Right ventricle myocardium inferior (tissue), 1 donor: ENCODE measurements at regions not wholly inside any gene's neighbourhood (a gene's known extent, or its start where the extent isn't known, plus 50 kb on each side); places are given as distances from the start of the nearest gene placed in this dataset.
"Not testable (repeated sequence)": the region's sequence is repeated elsewhere in the genome, so short reads cannot be mapped to it uniquely, and the experiment has no call there.

Experiments used
- ATAC-seq: fragments of 200-7000 bp; cut with Tn5 transposase; one replicate; pipeline ENCODE4 v1.9.1; 2020; ENCODE audit warnings: mild to moderate bottlenecking, moderate library complexity
- DNase-seq: peaks from one replicate; pipeline ENCODE4 v3.0.0; 2021; ENCODE audit errors: missing footprints
- intact Hi-C: fragments of 100-400 bp; cut with DNase I; formaldehyde crosslinking; loops from one replicate; pipeline ENCODE4 v1.11.0; 2022
- donor health status: DM: no; HTN: yes; CAD: no; lungs with severe emphysema.

GRCh38 chrX:46376246-46376885 lies 168.9 kb downstream of the ZNF674 start:
- DNase-seq, result no peak
- intact Hi-C loops, result loop anchor here (5.0 kb wide), 1 partner anchor 574 kb away; no protein-coding TSS in a partner anchor
- no peak for ATAC-seq

GRCh38 chrX:46375831-46376230 lies 169.4 kb downstream of the ZNF674 start:
- intact Hi-C loops, result loop anchor here (5.0 kb wide), 1 partner anchor 574 kb away; no protein-coding TSS in a partner anchor
- ATAC-seq (no peak), DNase-seq (no peak)

- intact Hi-C loops, result no loop called here
- ATAC-seq (no peak), DNase-seq (no peak)
These were observed 170.8 kb downstream of the ZNF674 start for GRCh38 chrX:46374371-46374770.

DNA sequence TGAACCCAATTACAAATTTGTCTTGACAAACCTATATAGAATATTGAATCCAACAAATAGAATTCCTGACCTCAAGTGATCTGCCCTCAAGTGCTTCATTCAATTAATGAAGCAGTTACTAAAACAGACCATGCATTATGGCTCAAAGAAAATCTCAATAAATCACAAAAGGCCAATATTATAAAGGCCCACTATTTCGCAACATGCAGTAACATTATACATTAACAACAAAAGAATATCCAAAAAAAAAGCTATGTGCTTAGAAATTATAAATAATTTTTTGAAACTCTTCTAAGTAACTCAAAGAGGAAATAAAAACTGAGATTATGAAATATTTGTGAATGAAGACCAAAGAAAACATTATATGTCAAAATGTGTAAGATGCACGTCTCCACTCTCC lies 177.7 kb downstream of the ZNF674 start:
- ATAC-seq, result no peak
- intact Hi-C loops, result no loop called here

GRCh38 chrX:46366381-46367207 lies 178.6 kb downstream of the ZNF674 start:
- ATAC-seq (no peak), DNase-seq (no peak)
- intact Hi-C loops, result no loop called here

More for the DNA sequence above, 177.7 kb downstream of the ZNF674 start:
- no peak for DNase-seq

DNA sequence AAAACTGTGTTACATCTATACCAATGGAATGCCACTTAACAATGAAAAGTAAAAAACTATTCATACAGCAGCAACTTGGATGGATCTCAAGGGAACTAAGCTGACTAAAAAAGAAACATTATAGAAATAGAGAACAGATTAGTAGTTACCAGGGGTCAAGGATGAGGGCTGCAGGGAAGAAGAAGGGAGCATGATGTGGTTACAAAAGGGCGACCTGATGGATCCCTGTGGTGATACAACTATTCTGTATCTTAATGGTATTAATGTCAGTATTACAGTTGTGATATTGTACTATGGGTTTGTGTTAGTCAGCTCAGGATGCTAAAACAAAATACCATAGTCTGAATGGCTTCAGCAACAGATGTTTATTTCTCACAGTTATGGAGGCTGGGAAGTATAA lies 190.7 kb downstream of the ZNF674 start:
- intact Hi-C loops, result no loop called here
- ATAC-seq, result no peak

GRCh38 chrX:46341767-46342322 lies 203.4 kb downstream of the ZNF674 start:
- ATAC-seq (no peak), DNase-seq (no peak)
- intact Hi-C loops, result no loop called here

More for the DNA sequence above, 190.7 kb downstream of the ZNF674 start:
- no peak for DNase-seq

- intact Hi-C loops, result no loop called here
- no peak for ATAC-seq
These were observed 204.5 kb downstream of the ZNF674 start for GRCh38 chrX:46340696-46341095.

GRCh38 chrX:46333550-46333949 lies 211.7 kb downstream of the ZNF674 start:
- intact Hi-C loops, result no loop called here
- DNase-seq, result no peak
- ATAC-seq, result no peak

More at GRCh38 chrX:46340696-46341095, 204.5 kb downstream of the ZNF674 start:
- no peak for DNase-seq

GRCh38 chrX:46330981-46331380 lies 214.2 kb downstream of the ZNF674 start:
- ATAC-seq (no peak), DNase-seq (no peak)
- intact Hi-C loops, result no loop called here

DNA sequence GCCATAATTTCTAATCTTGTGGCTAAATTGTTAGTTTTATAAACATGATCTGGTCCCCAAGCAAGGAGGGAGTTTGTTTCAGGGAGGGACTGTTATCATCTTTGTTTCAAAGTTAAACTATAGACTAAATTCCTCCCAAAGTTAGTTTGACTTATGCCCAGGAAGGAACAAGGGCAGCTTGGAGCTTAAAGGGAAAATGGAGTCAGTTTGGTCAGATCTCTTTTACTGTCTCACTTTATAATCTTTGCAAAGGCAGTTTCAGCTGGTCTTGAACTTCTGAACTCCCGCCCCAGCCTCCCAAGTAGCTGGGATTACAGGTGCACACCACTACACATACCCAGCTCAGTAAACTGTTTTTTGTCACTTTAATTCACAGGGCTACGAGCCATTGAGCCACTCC lies 214.7 kb downstream of the ZNF674 start:
- intact Hi-C loops, result no loop called here
- DNase-seq (no peak), ATAC-seq (no peak)

DNA sequence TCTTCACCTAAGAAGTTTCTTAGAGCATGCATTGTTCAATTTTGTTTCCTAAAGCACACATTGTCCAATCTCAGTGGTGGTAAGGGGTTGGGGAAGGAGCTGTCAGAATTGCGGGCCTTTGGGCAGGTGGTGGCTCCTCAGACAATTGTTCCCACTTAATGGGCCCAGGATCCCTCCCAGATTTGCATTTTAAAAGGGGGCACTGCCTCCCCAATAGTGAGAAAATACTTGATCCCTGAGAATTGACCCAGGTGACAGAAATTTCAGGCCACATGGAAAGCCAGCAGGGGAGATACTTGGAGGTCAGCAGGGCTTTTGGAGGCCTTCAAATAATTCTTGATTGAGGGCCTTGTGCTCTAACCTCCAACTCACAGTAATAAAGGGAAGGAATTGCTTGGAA lies 217.1 kb downstream of the ZNF674 start:
- DNase-seq, result no peak
- intact Hi-C loops, result no loop called here
- no peak for ATAC-seq

DNA sequence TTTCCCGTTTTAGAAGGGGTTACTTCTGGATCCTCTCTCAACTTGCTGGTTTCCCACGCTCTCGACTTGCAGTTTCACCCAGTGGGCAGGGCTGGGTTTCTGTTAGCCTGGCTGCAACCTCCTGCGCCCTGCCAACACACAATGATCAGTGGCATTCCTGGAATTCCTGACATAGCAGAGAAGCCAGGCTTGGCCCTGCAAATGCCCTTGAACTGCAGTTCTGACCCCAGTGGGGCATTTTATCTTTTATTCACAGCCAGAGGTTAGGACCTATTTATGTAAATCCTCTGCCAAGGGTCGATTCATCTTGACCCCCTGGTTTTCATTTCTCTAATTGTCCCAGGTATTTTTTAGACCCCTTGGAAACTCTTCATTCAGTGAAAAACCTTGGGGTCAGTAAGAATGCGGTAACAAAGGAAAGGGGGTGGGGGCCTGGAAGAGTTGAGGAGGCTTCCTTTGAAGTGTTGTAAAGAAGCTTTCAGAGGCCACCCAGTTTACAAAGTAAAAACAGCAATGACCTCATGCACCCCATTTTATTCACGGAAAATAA lies 217.6 kb downstream of the ZNF674 start:
- peak; percentile 60 for DNase-seq
- intact Hi-C loops, result no loop called here
- peak; percentile 90 for ATAC-seq

DNA sequence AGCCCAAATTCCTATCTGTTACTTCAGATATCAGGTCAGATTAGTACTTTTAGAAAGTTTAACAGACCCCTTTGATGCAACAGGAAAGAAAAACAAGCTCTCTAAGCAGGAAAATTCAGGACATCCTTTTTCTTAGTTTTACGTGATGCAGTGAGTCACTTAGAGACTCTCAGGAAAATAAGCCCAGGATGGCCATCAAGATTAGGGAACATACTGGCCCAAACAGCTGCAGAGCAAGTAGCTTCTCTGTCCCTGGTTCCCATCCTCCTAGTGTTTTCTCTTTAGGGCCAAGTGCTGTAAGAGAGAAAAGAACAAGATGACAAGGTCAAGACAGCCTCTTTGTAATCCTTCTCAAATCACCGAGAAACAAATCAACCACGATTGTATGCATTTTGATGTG lies 219.1 kb downstream of the ZNF674 start:
- ATAC-seq (no peak), DNase-seq (no peak)
- intact Hi-C loops, result no loop called here

- intact Hi-C loops, result no loop called here
- DNase-seq (no peak), ATAC-seq (no peak)
These were observed 219.8 kb downstream of the ZNF674 start for GRCh38 chrX:46325312-46325877.

DNA sequence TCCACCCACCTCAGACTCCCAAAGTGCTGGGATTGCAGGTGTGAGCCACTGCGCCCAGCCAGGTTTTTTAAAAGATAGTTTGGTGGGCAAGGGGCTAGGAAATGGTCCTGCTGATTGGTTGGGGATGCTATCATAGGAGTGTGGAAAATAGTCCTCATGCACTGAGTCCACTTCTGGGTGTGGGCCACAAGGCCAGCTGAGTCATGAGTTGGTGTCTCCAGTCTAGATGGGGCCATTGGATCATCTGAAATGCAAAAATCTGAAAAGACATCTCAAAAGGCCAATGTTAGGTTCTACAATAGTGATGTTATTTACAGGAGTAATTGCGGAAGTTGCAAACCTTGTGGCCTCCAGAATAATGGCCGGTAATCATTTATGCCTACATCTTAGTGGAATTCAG lies 221.1 kb downstream of the ZNF674 start:
- no peak for ATAC-seq
- intact Hi-C loops, result no loop called here
- DNase-seq, result no peak

- ATAC-seq, intact Hi-C loops: not testable (repeated sequence)
These were observed 222.3 kb downstream of the ZNF674 start for GRCh38 chrX:46322929-46323328.

GRCh38 chrX:46321676-46322075 lies 223.5 kb downstream of the ZNF674 start:
- ATAC-seq (no peak), DNase-seq (no peak)
- intact Hi-C loops, result no loop called here

More at GRCh38 chrX:46322929-46323328, 222.3 kb downstream of the ZNF674 start:
- not testable (repeated sequence) for DNase-seq

DNA sequence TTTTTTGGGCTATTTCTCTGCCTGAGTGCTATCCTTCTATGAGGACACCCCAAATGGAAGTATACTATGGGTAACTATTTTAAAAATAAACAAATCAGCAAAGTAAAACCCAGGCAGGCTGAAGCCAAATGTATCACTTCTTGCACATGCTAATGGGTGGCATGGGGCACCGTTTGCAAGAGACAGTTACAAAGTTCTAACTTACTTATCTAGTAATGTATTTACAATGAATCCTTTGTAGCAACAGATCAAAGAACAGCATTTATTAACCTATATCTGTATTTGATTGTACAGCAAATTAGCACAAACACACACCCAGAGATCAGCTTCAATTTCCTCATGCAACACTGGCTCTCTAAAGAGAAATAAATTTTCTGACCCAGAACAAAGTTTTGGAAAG lies 225.5 kb downstream of the ZNF674 start:
- no peak for DNase-seq
- intact Hi-C loops, result no loop called here
- ATAC-seq, result no peak
